Caco-2 (cell line): ENCODE measurements at regions not wholly inside any gene's neighbourhood (a gene's known extent, or its start where the extent isn't known, plus 50 kb on each side); places are given as distances from the start of the nearest gene placed in this dataset.

Source experiments
- BruUV-seq: library from RNA; stranded (reverse); fragments of 400-500 nt; replicated peaks from 2 replicates; lab custom pipeline; 2021; lab: Mats Ljungman, UMichigan
- CTCF ChIA-PET: fragments of 300-600 bp; sonication (Branson Sonifier 250); formaldehyde crosslinking; loops from one replicate; lab custom pipeline; 2022; ENCODE audit warnings: antibody characterized with exemption; lab: Charles Lee
- POLR2A ChIA-PET: fragments of 300-600 bp; sonication (Branson Sonifier 250); formaldehyde crosslinking; loops from one replicate; lab custom pipeline; 2022; ENCODE audit warnings: antibody characterized with exemption; lab: Charles Lee
- DNase-seq, 2 experiments: peaks; one replicate each; pipeline versions ENCODE4 v3.0.0 to v3.0.0-alpha.2; 2020 to 2022
- H3K27me3 ChIP-seq: replicated peaks from 2 replicates; pipeline ENCODE4 v1.6.0; 2011; ENCODE audit warnings: low read length; ENCODE audit not compliant: control insufficient read depth, insufficient read depth
- H3K36me3 ChIP-seq: 2 replicates; pipeline ENCODE4 v1.5.1; 2011; ENCODE audit warnings: low read length; ENCODE audit not compliant: control insufficient read depth, insufficient read depth
- H3K4me1 ChIP-seq: fragments of 250-450 bp; sonication (Bioruptor Pico); 2 replicates; pipeline ENCODE4 v1.5.1; 2020; ENCODE audit warnings: mild to moderate bottlenecking
- H3K4me3 ChIP-seq: 2 replicates; pipeline ENCODE4 v1.5.1; 2011; ENCODE audit warnings: low read depth, mild to moderate bottlenecking, control low read depth, low read length
- H3K9me3 ChIP-seq: fragments of 250-450 bp; sonication (Bioruptor Pico); 2 replicates; pipeline ENCODE4 v1.5.1; 2020; ENCODE audit warnings: mild to moderate bottlenecking, moderate library complexity
- H3K27ac Mint-ChIP-seq: one replicate; pipeline ENCODE4 v1.8.0; 2022; ENCODE audit warnings: mixed read lengths; ENCODE audit not compliant: unreplicated experiment
- H3K27me3 Mint-ChIP-seq: one replicate; pipeline ENCODE4 v1.8.0; 2022; ENCODE audit warnings: mixed read lengths; ENCODE audit not compliant: insufficient read depth, unreplicated experiment
- H3K36me3 Mint-ChIP-seq: one replicate; pipeline ENCODE4 v1.8.0; 2022; ENCODE audit warnings: mild to moderate bottlenecking, mixed read lengths; ENCODE audit not compliant: insufficient read depth, unreplicated experiment
- H3K4me1 Mint-ChIP-seq: one replicate; pipeline ENCODE4 v1.8.0; 2022; ENCODE audit warnings: low read depth, mixed read lengths; ENCODE audit not compliant: unreplicated experiment
- H3K4me3 Mint-ChIP-seq: one replicate; pipeline ENCODE4 v1.8.0; 2022; ENCODE audit warnings: mild to moderate bottlenecking, moderate library complexity, mixed read lengths; ENCODE audit not compliant: unreplicated experiment
- H3K9me3 Mint-ChIP-seq: one replicate; pipeline ENCODE4 v1.8.0; 2022; ENCODE audit warnings: mixed read lengths; ENCODE audit not compliant: unreplicated experiment
- intact Hi-C: fragments of 100-400 bp; cut with micrococcal nuclease; formaldehyde crosslinking; loops from one replicate; pipeline ENCODE4 v1.10.0; 2022; ENCODE audit not compliant: unreplicated experiment
- TF ChIP-seq, protein P1 (sequence below), 2 experiments: fragments of 200-600 bp in 1 of 2; IDR thresholded peaks; 1 replicate in 1 of 2; 2 replicates in 1 of 2; pipeline versions ENCODE4 v1.5.1 to v1.8.0; 2011 to 2022; ENCODE audit warnings: antibody characterized with exemption in 1 of 2, control low read depth in 1 of 2, inconsistent platforms in 1 of 2, low read depth in 1 of 2, low read length in 1 of 2, mild to moderate bottlenecking in 1 of 2, moderate library complexity in 1 of 2; ENCODE audit not compliant: insufficient read depth in 1 of 2, severe bottlenecking in 1 of 2, unreplicated experiment in 1 of 2

DNA sequence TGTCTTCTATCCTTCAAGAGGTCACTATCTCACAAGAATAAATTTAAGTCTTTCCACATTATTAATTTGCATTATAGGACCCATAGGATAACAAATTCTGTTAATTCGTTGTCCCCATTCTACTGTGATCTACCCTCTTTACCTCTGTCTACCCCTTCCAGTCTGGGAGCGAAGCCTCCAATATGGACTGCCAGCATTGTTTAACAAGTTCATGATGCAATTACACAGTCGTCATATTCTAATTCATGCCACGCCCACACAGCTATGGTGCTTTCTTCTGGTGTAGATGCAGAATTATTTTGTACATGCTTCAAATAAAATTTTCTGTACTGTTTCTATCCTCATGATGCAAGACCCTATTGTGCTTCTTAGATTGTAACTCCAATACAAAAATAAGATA, 178.3 kb upstream of the PALMD start:
- TF ChIP-seq, protein P1, sequence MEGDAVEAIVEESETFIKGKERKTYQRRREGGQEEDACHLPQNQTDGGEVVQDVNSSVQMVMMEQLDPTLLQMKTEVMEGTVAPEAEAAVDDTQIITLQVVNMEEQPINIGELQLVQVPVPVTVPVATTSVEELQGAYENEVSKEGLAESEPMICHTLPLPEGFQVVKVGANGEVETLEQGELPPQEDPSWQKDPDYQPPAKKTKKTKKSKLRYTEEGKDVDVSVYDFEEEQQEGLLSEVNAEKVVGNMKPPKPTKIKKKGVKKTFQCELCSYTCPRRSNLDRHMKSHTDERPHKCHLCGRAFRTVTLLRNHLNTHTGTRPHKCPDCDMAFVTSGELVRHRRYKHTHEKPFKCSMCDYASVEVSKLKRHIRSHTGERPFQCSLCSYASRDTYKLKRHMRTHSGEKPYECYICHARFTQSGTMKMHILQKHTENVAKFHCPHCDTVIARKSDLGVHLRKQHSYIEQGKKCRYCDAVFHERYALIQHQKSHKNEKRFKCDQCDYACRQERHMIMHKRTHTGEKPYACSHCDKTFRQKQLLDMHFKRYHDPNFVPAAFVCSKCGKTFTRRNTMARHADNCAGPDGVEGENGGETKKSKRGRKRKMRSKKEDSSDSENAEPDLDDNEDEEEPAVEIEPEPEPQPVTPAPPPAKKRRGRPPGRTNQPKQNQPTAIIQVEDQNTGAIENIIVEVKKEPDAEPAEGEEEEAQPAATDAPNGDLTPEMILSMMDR (IDR thresholded peaks at IDR 0.05; ENCODE audit: insufficient read depth in 1 of 2, low read depth in 1 of 2, low read length in 1 of 2, severe bottlenecking in 1 of 2, unreplicated experiment in 1 of 2), result no peak
- no peaks in the 10 kb centered on the region for H3K27me3 Mint-ChIP-seq
- Histone ChIP-seq H3K36me3 (no peaks in the 10 kb centered on the region), H3K9me3 (no peaks in the 10 kb centered on the region), H3K4me3 (no peak overlapping the region), H3K27me3 (no peaks in the 10 kb centered on the region), H3K4me1 (no peaks in the 10 kb centered on the region)
- H3K36me3 Mint-ChIP-seq, result no peaks in the 10 kb centered on the region
- intact Hi-C loops, result no loop called here
- H3K27ac Mint-ChIP-seq, result no peak overlapping the region
- H3K9me3 Mint-ChIP-seq, result no peaks in the 10 kb centered on the region
- ChIA-PET CTCF (no interaction called here), POLR2A (no interaction called here)
- no peak overlapping the region for H3K4me3 Mint-ChIP-seq
- no peaks in the 10 kb centered on the region for H3K4me1 Mint-ChIP-seq
- BruUV-seq, result no TSS peak
- no peak for DNase-seq

DNA sequence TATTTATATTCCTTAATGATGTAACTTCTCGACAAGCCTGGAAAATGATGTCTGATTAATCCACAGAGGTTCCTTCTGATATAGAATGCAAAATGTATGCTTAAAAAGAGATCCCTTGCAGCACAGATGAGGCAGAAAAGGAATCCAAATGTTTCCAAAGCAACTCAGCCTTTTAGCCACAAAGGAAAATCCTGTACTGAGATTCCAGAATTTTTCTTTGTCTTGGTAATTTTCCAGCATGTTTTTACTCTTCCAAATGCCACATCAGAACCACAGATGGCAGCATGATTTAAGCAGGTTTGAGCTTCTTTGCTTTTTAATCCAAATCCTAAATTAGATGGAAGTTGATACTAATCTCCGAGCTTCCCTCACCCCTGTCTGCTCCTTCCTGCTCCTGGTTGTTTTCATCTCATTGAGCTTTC, 176.4 kb upstream of the PALMD start:
- H3K9me3 Mint-ChIP-seq, result no peaks in the 10 kb centered on the region
- ChIA-PET CTCF (no interaction called here), POLR2A (no interaction called here)
- no peak overlapping the region for H3K4me3 Mint-ChIP-seq
- intact Hi-C loops, result no loop called here
- Histone ChIP-seq H3K36me3 (no peaks in the 10 kb centered on the region), H3K27me3 (no peaks in the 10 kb centered on the region), H3K4me3 (no peak overlapping the region), H3K9me3 (no peaks in the 10 kb centered on the region), H3K4me1 (no peaks in the 10 kb centered on the region)
- H3K27me3 Mint-ChIP-seq, result no peaks in the 10 kb centered on the region
- H3K36me3 Mint-ChIP-seq, result no peaks in the 10 kb centered on the region
- BruUV-seq, result no TSS peak
- no peak overlapping the region for H3K27ac Mint-ChIP-seq
- TF ChIP-seq, protein P1 (IDR thresholded peaks at IDR 0.05; ENCODE audit: insufficient read depth in 1 of 2, low read depth in 1 of 2, low read length in 1 of 2, severe bottlenecking in 1 of 2, unreplicated experiment in 1 of 2), result no peak
- DNase-seq, result no peak
- no peaks in the 10 kb centered on the region for H3K4me1 Mint-ChIP-seq

DNA sequence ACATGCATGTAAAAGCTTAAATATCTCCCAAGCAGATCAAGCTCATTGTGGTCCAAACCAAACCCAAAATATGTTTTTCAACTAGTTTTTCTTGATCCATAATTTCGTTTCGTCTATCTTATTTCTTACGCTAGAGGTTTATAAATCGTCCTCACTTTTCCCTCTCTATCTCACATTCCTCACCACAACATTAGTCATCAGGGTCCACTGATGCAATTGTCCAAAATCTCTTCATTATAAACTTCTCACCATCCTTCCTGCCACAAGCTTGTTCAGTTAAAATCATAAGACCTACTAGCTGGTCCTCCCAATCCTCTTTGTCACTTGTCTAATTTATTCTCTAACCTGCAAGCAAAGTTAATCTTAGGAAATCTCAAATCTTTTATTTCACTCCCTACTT, 173.0 kb upstream of the PALMD start:
- no TSS peak for BruUV-seq
- Histone ChIP-seq H3K27me3 (no peaks in the 10 kb centered on the region), H3K4me3 (no peak overlapping the region), H3K9me3 (no peaks in the 10 kb centered on the region), H3K36me3 (no peaks in the 10 kb centered on the region), H3K4me1 (no peaks in the 10 kb centered on the region)
- Mint-ChIP-seq H3K27me3 (peaks cover 2% of the 10 kb centered on the region), H3K27ac (no peak overlapping the region), H3K4me3 (no peak overlapping the region), H3K36me3 (no peaks in the 10 kb centered on the region), H3K9me3 (no peaks in the 10 kb centered on the region), H3K4me1 (no peaks in the 10 kb centered on the region)
- intact Hi-C loops, result no loop called here
- no peak for DNase-seq
- POLR2A ChIA-PET, result no interaction called here
- TF ChIP-seq, protein P1 (IDR thresholded peaks at IDR 0.05; ENCODE audit: insufficient read depth in 1 of 2, low read depth in 1 of 2, low read length in 1 of 2, severe bottlenecking in 1 of 2, unreplicated experiment in 1 of 2), result no peak
- CTCF ChIA-PET, result no interaction called here
